Osteoblast (primary cell): ENCODE measurements at regions not wholly inside any gene's neighbourhood (a gene's known extent, or its start where the extent isn't known, plus 50 kb on each side); places are given as distances from the start of the nearest gene placed in this dataset.

ENCODE experiments used
- DNase-seq: peaks from one replicate; pipeline ENCODE4 v3.0.0; 2011; ENCODE audit warnings: low spot score, mixed read lengths; ENCODE audit not compliant: insufficient read length; ENCODE audit errors: missing footprints
- H2AFZ ChIP-seq: 2 replicates; pipeline ENCODE4 v1.6.0; 2011; ENCODE audit warnings: mild to moderate bottlenecking, low read length
- H3K27ac ChIP-seq: 2 replicates; pipeline ENCODE4 v1.5.1; 2011; ENCODE audit warnings: mild to moderate bottlenecking, low read depth, low read length, moderate library complexity
- H3K27me3 ChIP-seq: 2 replicates; pipeline ENCODE4 v1.6.0; 2012; ENCODE audit warnings: mild to moderate bottlenecking, control low read depth, inconsistent platforms, low read length, moderate library complexity; ENCODE audit not compliant: insufficient read depth
- H3K36me3 ChIP-seq: 2 replicates; pipeline ENCODE4 v1.5.1; 2011; ENCODE audit warnings: mild to moderate bottlenecking, low read length, control low read depth, moderate library complexity; ENCODE audit not compliant: insufficient read depth
- H3K4me1 ChIP-seq: 2 replicates; pipeline ENCODE4 v1.5.1; 2011; ENCODE audit warnings: mild to moderate bottlenecking, low read length, control low read depth, moderate library complexity; ENCODE audit not compliant: insufficient read depth
- H3K4me2 ChIP-seq: 2 replicates; pipeline ENCODE4 v1.6.0; 2011; ENCODE audit warnings: mild to moderate bottlenecking, low read length; ENCODE audit not compliant: insufficient read depth
- H3K4me3 ChIP-seq: fragments of 200-600 bp; sonication (generic); 3 replicates; pipeline ENCODE4 v1.5.1; 2012; ENCODE audit warnings: mild to moderate bottlenecking, low read length, inconsistent platforms; ENCODE audit not compliant: insufficient read depth
- H3K79me2 ChIP-seq: 2 replicates; pipeline ENCODE4 v1.6.0; 2012; ENCODE audit warnings: mild to moderate bottlenecking, low read length, control low read depth, inconsistent platforms; ENCODE audit not compliant: insufficient read depth
- H3K9me3 ChIP-seq: 2 replicates; pipeline ENCODE4 v1.5.1; 2011; ENCODE audit warnings: low read depth, low read length, control low read depth
- H4K20me1 ChIP-seq: 2 replicates; pipeline ENCODE4 v1.6.0; 2012; ENCODE audit warnings: mild to moderate bottlenecking, low read length, control low read depth; ENCODE audit not compliant: insufficient read depth
- TF ChIP-seq, protein P1 (sequence below): IDR thresholded peaks from 2 replicates; pipeline ENCODE4 v1.5.1; 2011; ENCODE audit warnings: mild to moderate bottlenecking, low read depth, low read length, moderate library complexity; ENCODE audit errors: extremely low read depth

DNA sequence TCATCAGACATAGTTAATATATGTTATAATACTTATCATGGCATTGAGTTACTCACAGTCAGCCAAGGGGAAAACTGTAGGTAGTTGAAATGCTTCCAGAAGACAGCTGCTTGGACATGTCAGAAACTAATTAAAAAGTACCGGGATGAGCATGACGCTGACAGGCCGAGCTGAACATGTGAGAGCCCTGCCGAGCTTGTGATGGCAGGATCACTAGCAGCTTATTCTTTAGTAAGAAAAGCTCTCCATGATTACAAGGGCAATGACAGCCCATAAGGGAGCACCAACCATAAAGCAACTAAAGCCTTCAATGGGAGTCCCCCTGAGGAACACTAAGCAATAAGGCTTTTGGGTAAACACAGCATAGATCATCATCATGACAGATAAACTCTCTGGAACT is 435.6 kb downstream of the TLL1 start:
- Histone ChIP-seq H3K9me3 (no peaks in the 10 kb centered on the region), H2AFZ (no peak overlapping the region), H4K20me1 (no peaks in the 10 kb centered on the region), H3K4me1 (no peaks in the 10 kb centered on the region), H3K4me2 (no peak overlapping the region), H3K27me3 (no peaks in the 10 kb centered on the region), H3K27ac (no peak overlapping the region), H3K4me3 (no peak overlapping the region), H3K36me3 (no peaks in the 10 kb centered on the region), H3K79me2 (no peaks in the 10 kb centered on the region)
- no peak for DNase-seq
- TF ChIP-seq, protein P1, sequence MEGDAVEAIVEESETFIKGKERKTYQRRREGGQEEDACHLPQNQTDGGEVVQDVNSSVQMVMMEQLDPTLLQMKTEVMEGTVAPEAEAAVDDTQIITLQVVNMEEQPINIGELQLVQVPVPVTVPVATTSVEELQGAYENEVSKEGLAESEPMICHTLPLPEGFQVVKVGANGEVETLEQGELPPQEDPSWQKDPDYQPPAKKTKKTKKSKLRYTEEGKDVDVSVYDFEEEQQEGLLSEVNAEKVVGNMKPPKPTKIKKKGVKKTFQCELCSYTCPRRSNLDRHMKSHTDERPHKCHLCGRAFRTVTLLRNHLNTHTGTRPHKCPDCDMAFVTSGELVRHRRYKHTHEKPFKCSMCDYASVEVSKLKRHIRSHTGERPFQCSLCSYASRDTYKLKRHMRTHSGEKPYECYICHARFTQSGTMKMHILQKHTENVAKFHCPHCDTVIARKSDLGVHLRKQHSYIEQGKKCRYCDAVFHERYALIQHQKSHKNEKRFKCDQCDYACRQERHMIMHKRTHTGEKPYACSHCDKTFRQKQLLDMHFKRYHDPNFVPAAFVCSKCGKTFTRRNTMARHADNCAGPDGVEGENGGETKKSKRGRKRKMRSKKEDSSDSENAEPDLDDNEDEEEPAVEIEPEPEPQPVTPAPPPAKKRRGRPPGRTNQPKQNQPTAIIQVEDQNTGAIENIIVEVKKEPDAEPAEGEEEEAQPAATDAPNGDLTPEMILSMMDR = no peak

DNA sequence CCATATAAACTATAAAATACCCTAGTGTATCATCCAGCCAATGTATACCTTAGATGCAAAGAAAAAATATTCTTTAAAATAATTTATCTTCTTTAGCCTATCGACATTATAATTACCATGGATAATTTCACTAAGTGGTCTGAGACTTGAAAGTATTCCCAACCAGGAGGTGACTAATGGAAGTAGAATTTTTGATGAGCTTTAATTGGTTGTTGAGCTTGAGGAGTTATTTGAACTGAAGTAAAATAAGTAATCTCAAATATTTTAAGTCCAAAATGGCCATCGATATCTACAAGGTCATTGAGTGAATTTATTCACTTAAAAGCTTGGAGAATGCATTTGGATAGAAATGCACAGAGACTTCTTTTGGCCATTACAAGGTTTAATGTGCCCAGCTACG is 436.2 kb downstream of the TLL1 start:
- Histone ChIP-seq H3K27ac (no peak overlapping the region), H3K4me2 (no peak overlapping the region), H2AFZ (no peak overlapping the region), H3K36me3 (no peaks in the 10 kb centered on the region), H3K4me1 (no peaks in the 10 kb centered on the region), H3K79me2 (no peaks in the 10 kb centered on the region), H4K20me1 (no peaks in the 10 kb centered on the region), H3K27me3 (no peaks in the 10 kb centered on the region), H3K9me3 (no peaks in the 10 kb centered on the region), H3K4me3 (no peak overlapping the region)
- no peak for DNase-seq
- TF ChIP-seq, protein P1 = no peak

DNA sequence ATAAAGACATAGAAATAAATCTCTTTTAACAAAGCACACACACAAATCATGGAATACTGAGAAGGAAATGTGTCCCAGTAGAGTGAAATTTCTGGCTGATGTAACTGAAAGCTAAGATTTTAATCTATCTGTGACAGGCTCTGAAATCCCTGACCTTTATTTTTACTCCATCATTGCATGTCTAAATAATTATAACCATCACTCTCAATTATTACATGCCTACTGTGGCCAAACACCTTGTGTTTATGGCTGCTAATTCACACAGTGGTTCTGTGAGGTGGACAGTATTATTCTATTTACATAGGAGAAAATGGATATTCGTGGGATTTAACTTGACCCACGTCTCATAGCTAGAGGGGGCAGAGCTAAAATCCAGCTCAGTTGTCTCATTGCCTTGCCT is 438.1 kb downstream of the TLL1 start:
- TF ChIP-seq, protein P1 = no peak
- H3K27me3 ChIP-seq = no peaks in the 10 kb centered on the region
- H3K79me2 ChIP-seq = no peaks in the 10 kb centered on the region
- no peak overlapping the region for H3K27ac ChIP-seq
- no peak for DNase-seq
- no peaks in the 10 kb centered on the region for H4K20me1 ChIP-seq
- no peaks in the 10 kb centered on the region for H3K4me1 ChIP-seq
- peak overlapping the region; percentile 24 for H2AFZ ChIP-seq
- H3K4me3 ChIP-seq = no peak overlapping the region
- no peaks in the 10 kb centered on the region for H3K9me3 ChIP-seq
- H3K36me3 ChIP-seq = no peaks in the 10 kb centered on the region
- H3K4me2 ChIP-seq = no peak overlapping the region

DNA sequence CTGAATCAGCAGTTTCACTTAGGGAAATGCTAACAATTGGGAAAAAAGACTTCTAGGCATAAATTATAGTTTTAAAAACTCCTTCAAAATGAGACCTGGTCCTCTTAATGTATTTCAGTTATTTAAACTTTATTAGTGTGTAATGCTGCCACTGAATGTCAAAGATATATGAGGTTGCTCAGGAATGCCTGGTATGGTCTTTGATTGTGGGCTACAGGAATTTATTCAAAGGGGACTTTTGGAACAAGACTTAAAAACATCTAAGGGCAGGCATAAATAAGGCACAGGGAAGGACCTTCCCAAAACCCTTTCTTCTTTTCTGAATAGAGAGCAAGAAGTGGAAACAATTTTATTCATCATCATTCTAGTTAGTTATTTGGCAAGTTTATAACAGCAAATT is 439.1 kb downstream of the TLL1 start:
- no peaks in the 10 kb centered on the region for H3K36me3 ChIP-seq
- no peak overlapping the region for H3K4me2 ChIP-seq
- no peak for DNase-seq
- no peak overlapping the region for H3K4me3 ChIP-seq
- no peaks in the 10 kb centered on the region for H3K4me1 ChIP-seq
- TF ChIP-seq, protein P1 = no peak
- H2AFZ ChIP-seq = no peak overlapping the region
- H3K27me3 ChIP-seq = no peaks in the 10 kb centered on the region
- no peaks in the 10 kb centered on the region for H3K79me2 ChIP-seq
- H3K9me3 ChIP-seq = no peaks in the 10 kb centered on the region
- H3K27ac ChIP-seq = no peak overlapping the region
- no peaks in the 10 kb centered on the region for H4K20me1 ChIP-seq
